Common myeloid progenitor, CD34-positive (primary cell): ENCODE measurements at regions not wholly inside any gene's neighbourhood (a gene's known extent, or its start where the extent isn't known, plus 50 kb on each side); places are given as distances from the start of the nearest gene placed in this dataset.

Source experiments
- CTCF ChIA-PET: fragments of 350-600 bp; sonication (Branson Sonifier 250); formaldehyde crosslinking; loops from one replicate; lab custom pipeline; 2021; ENCODE audit warnings: antibody characterized with exemption; lab: Charles Lee
- POLR2A ChIA-PET: fragments of 350-600 bp; sonication (Branson Sonifier 250); formaldehyde crosslinking; loops from one replicate; lab custom pipeline; 2021; ENCODE audit warnings: antibody characterized with exemption; lab: Charles Lee
- DNase-seq, 3 donors: peaks; one replicate each; pipeline versions ENCODE4 v3.0.0 to v3.0.0-alpha.2; 2013
- H3K27ac ChIP-seq, 2 experiments: 1 replicate in 1 of 2; 2 replicates in 1 of 2; pipeline ENCODE4 v1.7.0; 2013; ENCODE audit warnings: inconsistent platforms in 2 of 2, low read length in 2 of 2, mild to moderate bottlenecking in 2 of 2, low read depth in 1 of 2, moderate library complexity in 1 of 2; ENCODE audit not compliant: severe bottlenecking in 2 of 2, insufficient read depth in 1 of 2, poor library complexity in 1 of 2
- H3K27me3 ChIP-seq, 5 experiments: replicated peaks in 2 of 5; 1 replicate in 3 of 5; 2 replicates in 2 of 5; pipeline versions ENCODE4 v1.6.1 to v1.7.0; 2013; ENCODE audit warnings: low read length in 4 of 5, mild to moderate bottlenecking in 2 of 5, moderate library complexity in 2 of 5, inconsistent platforms in 1 of 5; ENCODE audit not compliant: insufficient read depth in 5 of 5, control insufficient read depth in 4 of 5
- H3K36me3 ChIP-seq, 4 experiments: 1 replicate in 2 of 4; 2 replicates in 2 of 4; pipeline versions ENCODE4 v1.6.1 to v1.7.0; 2013; ENCODE audit warnings: low read length in 3 of 4, control low read depth in 1 of 4, mild to moderate bottlenecking in 1 of 4; ENCODE audit not compliant: control insufficient read depth in 4 of 4, insufficient read depth in 4 of 4
- H3K4me1 ChIP-seq, 4 experiments: 1 replicate in 3 of 4; 2 replicates in 1 of 4; pipeline versions ENCODE4 v1.6.1 to v1.7.1; 2013; ENCODE audit warnings: low read length in 3 of 4, mild to moderate bottlenecking in 3 of 4, control low read depth in 1 of 4, inconsistent platforms in 1 of 4, moderate library complexity in 1 of 4; ENCODE audit not compliant: control insufficient read depth in 4 of 4, insufficient read depth in 4 of 4; ENCODE audit errors: control extremely low read depth in 1 of 4
- H3K4me3 ChIP-seq, 7 experiments: 1 replicate in 4 of 7; 2 replicates in 3 of 7; pipeline versions ENCODE4 v1.5.1 to v1.7.0; 2013; ENCODE audit warnings: mild to moderate bottlenecking in 7 of 7, low read length in 6 of 7, moderate library complexity in 6 of 7, inconsistent platforms in 2 of 7, low read depth in 2 of 7, control low read depth in 1 of 7; ENCODE audit not compliant: insufficient read depth in 4 of 7, control insufficient read depth in 1 of 7; ENCODE audit errors: extremely low read depth in 1 of 7
- H3K9me3 ChIP-seq, 5 experiments: 1 replicate in 4 of 5; 2 replicates in 1 of 5; pipeline versions ENCODE4 v1.6.1 to v1.7.1; 2013; ENCODE audit warnings: low read length in 4 of 5, mild to moderate bottlenecking in 2 of 5, inconsistent platforms in 1 of 5, low read depth in 1 of 5, moderate library complexity in 1 of 5; ENCODE audit not compliant: control insufficient read depth in 4 of 5, insufficient read depth in 2 of 5; ENCODE audit errors: control extremely low read depth in 1 of 5
- WGBS: methylation state at CpG from one replicate; pipeline ENCODE4 v1.1.5; 2013; ENCODE audit not compliant: insufficient coverage; 5-methylcytosine and 5-hydroxymethylcytosine counted together

- H3K27ac ChIP-seq: no peak overlapping the region
- WGBS: 60% methylated on average over 2 of the region's 4 CpGs
- H3K36me3 ChIP-seq: no peaks in the 10 kb centered on the region
- H3K4me1 ChIP-seq: peaks cover 0 to 11% (median 6%) of the 10 kb centered on the region in 4 experiments
- ChIA-PET CTCF (interaction anchor here (2.2 kb wide), 1 partner anchor 10 kb away, joined by 8 read pairs; no protein-coding TSS in a partner anchor), POLR2A (interaction anchor here (0.8 kb wide), 1 partner anchor 10 kb away, joined by 3 read pairs; no protein-coding TSS in a partner anchor)
- no peak overlapping the region for H3K4me3 ChIP-seq
- peak; percentile 35 to 74 (median 72) for DNase-seq
- no peaks in the 10 kb centered on the region for H3K9me3 ChIP-seq
- H3K27me3 ChIP-seq: no peaks in the 10 kb centered on the region
Measured at GRCh38 chr13:39952249-39953233, 297.1 kb downstream of the COG6 start.

- no peaks in the 10 kb centered on the region for H3K9me3 ChIP-seq
- ChIA-PET POLR2A (no interaction called here), CTCF (interaction anchor here (2.0 kb wide), 1 partner anchor 12 kb away, joined by 8 read pairs; no protein-coding TSS in a partner anchor)
- no peak for DNase-seq
- no peaks in the 10 kb centered on the region for H3K36me3 ChIP-seq
- no peaks in the 10 kb centered on the region for H3K27me3 ChIP-seq
- peaks cover 0 to 18% (median 6%) of the 10 kb centered on the region in 4 experiments for H3K4me1 ChIP-seq
- no peak overlapping the region for H3K27ac ChIP-seq
- 95% methylated on average over 3 of the region's 4 CpGs for WGBS
- no peak overlapping the region for H3K4me3 ChIP-seq
Measured at GRCh38 chr13:39954476-39954875, 299.0 kb downstream of the COG6 start.

GRCh38 chr13:39955560-39955959, 300.1 kb downstream of the COG6 start:
- Histone ChIP-seq H3K9me3 (no peaks in the 10 kb centered on the region), H3K4me3 (no peak overlapping the region), H3K4me1 (peaks cover 0 to 18% (median 6%) of the 10 kb centered on the region in 4 experiments), H3K36me3 (no peaks in the 10 kb centered on the region), H3K27ac (no peak overlapping the region), H3K27me3 (no peaks in the 10 kb centered on the region)
- POLR2A ChIA-PET: no interaction called here
- 100% methylated on average over 1 of the region's 1 CpG for WGBS
- CTCF ChIA-PET: interaction anchor here (1.3 kb wide), 1 partner anchor 13 kb away, joined by 3 read pairs; no protein-coding TSS in a partner anchor
- DNase-seq: no peak

- no peak overlapping the region for H3K4me3 ChIP-seq
- H3K27ac ChIP-seq: no peak overlapping the region
- H3K27me3 ChIP-seq: no peaks in the 10 kb centered on the region
- ChIA-PET POLR2A (no interaction called here), CTCF (interaction anchor here (1.3 kb wide), 1 partner anchor 13 kb away, joined by 3 read pairs; no protein-coding TSS in a partner anchor)
- no peaks in the 10 kb centered on the region for H3K36me3 ChIP-seq
- DNase-seq: no peak
- H3K9me3 ChIP-seq: no peaks in the 10 kb centered on the region
- peaks cover 0 to 18% (median 6%) of the 10 kb centered on the region in 4 experiments for H3K4me1 ChIP-seq
- 100% methylated on average over 2 of the region's 2 CpGs for WGBS
Measured at GRCh38 chr13:39956036-39956435, 300.6 kb downstream of the COG6 start.

GRCh38 chr13:39957868-39958677, 302.6 kb downstream of the COG6 start:
- WGBS: 83% methylated on average over 1 of the region's 5 CpGs
- DNase-seq: peak in 2 of 3 donors; percentile 46 to 51

GRCh38 chr13:39959497-39960144, 304.2 kb downstream of the COG6 start:
- ChIA-PET CTCF (interaction anchor here (0.8 kb wide), 1 partner anchor 44 kb away, joined by 3 read pairs; no protein-coding TSS in a partner anchor), POLR2A (no interaction called here)
- no peak overlapping the region for H3K4me3 ChIP-seq

More at GRCh38 chr13:39957868-39958677, 302.6 kb downstream of the COG6 start:
- Histone ChIP-seq H3K9me3 (no peaks in the 10 kb centered on the region), H3K4me3 (peak overlapping the region in 5 of 7 experiments; percentile 19 to 70 (median 35)), H3K27me3 (no peaks in the 10 kb centered on the region), H3K36me3 (no peaks in the 10 kb centered on the region), H3K4me1 (peaks cover 0 to 8% (median 0%) of the 10 kb centered on the region in 4 experiments), H3K27ac (no peak overlapping the region)
- POLR2A ChIA-PET: interaction anchor here (0.5 kb wide), 1 partner anchor 707 kb away, joined by 4 read pairs; no protein-coding TSS in a partner anchor
- CTCF ChIA-PET: no interaction called here

More at GRCh38 chr13:39959497-39960144, 304.2 kb downstream of the COG6 start:
- H3K4me1 ChIP-seq: peaks cover 0 to 7% (median 0%) of the 10 kb centered on the region in 4 experiments
- H3K9me3 ChIP-seq: no peaks in the 10 kb centered on the region
- no peaks in the 10 kb centered on the region for H3K36me3 ChIP-seq
- 98% methylated on average over 5 of the region's 9 CpGs for WGBS
- H3K27me3 ChIP-seq: no peaks in the 10 kb centered on the region
- H3K27ac ChIP-seq: no peak overlapping the region
- DNase-seq: no peak
